ENCODE measurements at regions not wholly inside any gene's neighbourhood (a gene's known extent, or its start where the extent isn't known, plus 50 kb on each side); places are given as distances from the start of the nearest gene placed in this dataset.
"Not testable (repeated sequence)": the region's sequence is repeated elsewhere in the genome, so short reads cannot be mapped to it uniquely, and the experiment has no call there.

- CTCF ChIA-PET; H3K36me3 Mint-ChIP-seq; H3K9me3 ChIP-seq (ENCODE audit: low read length); H3K9me3 Mint-ChIP-seq; H3K27me3 Mint-ChIP-seq; H3K27me3 ChIP-seq (ENCODE audit: insufficient read depth, low read length, poor library complexity, severe bottlenecking); POLR2A ChIA-PET; H3K4me1 ChIP-seq (ENCODE audit: insufficient read depth, low read length); H3K27ac ChIP-seq (ENCODE audit: low read depth, low read length); H3K4me1 Mint-ChIP-seq; H3K4me3 Mint-ChIP-seq; DNase-seq; H3K36me3 ChIP-seq (ENCODE audit: insufficient read depth, low read length); H3K4me3 ChIP-seq (ENCODE audit: low read length): not testable (repeated sequence)
- H3K27ac Mint-ChIP-seq = peak overlapping the region in 1 of 8 donors; percentile 34
Measured at GRCh38 chr2:113368581-113368980, 68.9 kb upstream of the ZNG1B start.

GRCh38 chr2:113366821-113367220 is 70.7 kb upstream of the ZNG1B start:
- H3K4me1 ChIP-seq (ENCODE audit: insufficient read depth, low read length); H3K4me1 Mint-ChIP-seq; H3K27ac Mint-ChIP-seq; POLR2A ChIA-PET; H3K4me3 Mint-ChIP-seq; H3K4me3 ChIP-seq (ENCODE audit: low read length); H3K9me3 Mint-ChIP-seq; CTCF ChIA-PET; H3K27me3 ChIP-seq (ENCODE audit: insufficient read depth, low read length, poor library complexity, severe bottlenecking); H3K27ac ChIP-seq (ENCODE audit: low read depth, low read length); H3K36me3 ChIP-seq (ENCODE audit: insufficient read depth, low read length); H3K27me3 Mint-ChIP-seq; H3K9me3 ChIP-seq (ENCODE audit: low read length); DNase-seq; H3K36me3 Mint-ChIP-seq: not testable (repeated sequence)

DNA sequence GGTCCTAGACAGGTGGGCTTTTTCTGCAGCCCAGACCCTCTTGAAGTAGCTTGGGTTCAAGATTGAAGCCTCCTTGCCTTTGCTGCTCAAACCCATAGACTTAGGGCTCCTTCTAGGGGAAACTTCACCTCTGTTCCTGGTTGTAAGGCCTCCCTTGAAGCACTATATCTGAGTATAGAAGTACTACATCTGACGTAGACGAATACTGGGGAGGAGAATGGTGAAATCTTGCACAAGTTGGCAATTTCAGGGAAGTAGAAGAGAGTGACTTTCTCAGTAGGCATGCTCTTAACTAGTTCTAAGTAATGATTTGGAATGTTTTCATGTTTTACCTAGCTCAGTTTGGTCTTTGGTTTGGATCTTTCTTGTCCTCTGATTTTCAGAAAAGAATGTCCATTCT is 71.7 kb upstream of the ZNG1B start:
- H3K27ac Mint-ChIP-seq = peak overlapping the region in 1 of 8 donors; percentile 35
- POLR2A ChIA-PET = not testable (repeated sequence)
- CTCF ChIA-PET = interaction anchor here (1.1 to 1.5 kb wide), 3 partner anchors 117 to 166 kb away, joined by 4 to 5 read pairs (median 4); no protein-coding TSS in a partner anchor

GRCh38 chr2:113365290-113365689 is 72.2 kb upstream of the ZNG1B start:
- H3K4me3 Mint-ChIP-seq; H3K4me1 Mint-ChIP-seq; H3K27me3 ChIP-seq (ENCODE audit: insufficient read depth, low read length, poor library complexity, severe bottlenecking); H3K27ac ChIP-seq (ENCODE audit: low read depth, low read length); DNase-seq; H3K9me3 Mint-ChIP-seq; H3K36me3 ChIP-seq (ENCODE audit: insufficient read depth, low read length); H3K4me3 ChIP-seq (ENCODE audit: low read length); H3K36me3 Mint-ChIP-seq; POLR2A ChIA-PET; H3K4me1 ChIP-seq (ENCODE audit: insufficient read depth, low read length); H3K9me3 ChIP-seq (ENCODE audit: low read length); H3K27me3 Mint-ChIP-seq: not testable (repeated sequence)
- CTCF ChIA-PET = interaction anchor here (1.1 to 1.5 kb wide), 3 partner anchors 117 to 166 kb away, joined by 4 to 5 read pairs (median 4); no protein-coding TSS in a partner anchor
- peak overlapping the region in 1 of 8 donors; percentile 35 for H3K27ac Mint-ChIP-seq

More for the DNA sequence above, 71.7 kb upstream of the ZNG1B start:
- H3K4me3 ChIP-seq (ENCODE audit: low read length); H3K4me1 Mint-ChIP-seq; H3K27ac ChIP-seq (ENCODE audit: low read depth, low read length); H3K9me3 ChIP-seq (ENCODE audit: low read length); H3K4me1 ChIP-seq (ENCODE audit: insufficient read depth, low read length); H3K27me3 Mint-ChIP-seq; DNase-seq; H3K4me3 Mint-ChIP-seq; H3K9me3 Mint-ChIP-seq; H3K27me3 ChIP-seq (ENCODE audit: insufficient read depth, low read length, poor library complexity, severe bottlenecking); H3K36me3 Mint-ChIP-seq; H3K36me3 ChIP-seq (ENCODE audit: insufficient read depth, low read length): not testable (repeated sequence)

DNA sequence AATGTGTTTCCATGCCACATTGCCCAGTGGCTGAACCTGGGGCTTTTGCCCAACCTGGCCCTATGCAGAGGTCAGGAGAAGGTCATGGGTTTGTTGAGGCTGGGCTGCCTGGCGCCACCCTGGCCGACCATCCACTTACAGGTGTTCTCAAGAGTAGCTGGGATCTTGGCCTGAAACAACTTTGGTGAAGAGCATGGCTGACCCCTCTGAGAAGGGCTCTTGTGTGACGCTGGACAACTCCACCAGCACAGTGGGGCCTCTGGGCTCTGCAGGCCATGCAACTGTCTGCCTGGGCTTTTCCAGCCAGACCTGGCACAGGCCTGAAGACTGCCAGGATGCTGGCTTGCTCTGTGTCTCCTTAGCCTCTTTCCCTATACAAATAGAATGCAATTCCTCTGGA is 76.4 kb upstream of the ZNG1B start:
- H3K9me3 Mint-ChIP-seq = no peaks in the 10 kb centered on the region
- Histone ChIP-seq H3K36me3 (ENCODE audit: insufficient read depth, low read length) (no peaks in the 10 kb centered on the region), H3K9me3 (ENCODE audit: low read length) (no peaks in the 10 kb centered on the region), H3K4me3 (ENCODE audit: low read length) (no peak overlapping the region), H3K4me1 (ENCODE audit: insufficient read depth, low read length) (no peaks in the 10 kb centered on the region), H3K27me3 (ENCODE audit: insufficient read depth, low read length, poor library complexity, severe bottlenecking) (no peaks in the 10 kb centered on the region), H3K27ac (ENCODE audit: low read depth, low read length) (no peak overlapping the region)
- H3K36me3 Mint-ChIP-seq = no peaks in the 10 kb centered on the region
- no peak overlapping the region for H3K4me3 Mint-ChIP-seq
- no peaks in the 10 kb centered on the region for H3K4me1 Mint-ChIP-seq
- no peak overlapping the region for H3K27ac Mint-ChIP-seq
- no peak for DNase-seq
- POLR2A ChIA-PET = no interaction called here
- CTCF ChIA-PET = no interaction called here
- no peaks in the 10 kb centered on the region for H3K27me3 Mint-ChIP-seq

GRCh38 chr2:113357071-113357470 is 78.3 kb upstream of the PAX8 start:
- Histone ChIP-seq H3K27ac (ENCODE audit: low read depth, low read length) (no peak overlapping the region), H3K27me3 (ENCODE audit: insufficient read depth, low read length, poor library complexity, severe bottlenecking) (no peaks in the 10 kb centered on the region), H3K36me3 (ENCODE audit: insufficient read depth, low read length) (no peaks in the 10 kb centered on the region), H3K4me1 (ENCODE audit: insufficient read depth, low read length) (no peaks in the 10 kb centered on the region), H3K9me3 (ENCODE audit: low read length) (no peaks in the 10 kb centered on the region), H3K4me3 (ENCODE audit: low read length) (no peak overlapping the region)
- POLR2A ChIA-PET = no interaction called here
- Mint-ChIP-seq H3K36me3 (peaks cover 0 to 3% (median 0%) of the 10 kb centered on the region in 3 donors), H3K4me3 (no peak overlapping the region), H3K9me3 (no peaks in the 10 kb centered on the region), H3K27ac (no peak overlapping the region), H3K27me3 (peaks cover 0 to 16% of the 10 kb centered on the region in 2 donors), H3K4me1 (no peaks in the 10 kb centered on the region)
- no peak for DNase-seq
- CTCF ChIA-PET = interaction anchor here (1.0 kb wide), 1 partner anchor 153 kb away, joined by 3 read pairs; no protein-coding TSS in a partner anchor

DNA sequence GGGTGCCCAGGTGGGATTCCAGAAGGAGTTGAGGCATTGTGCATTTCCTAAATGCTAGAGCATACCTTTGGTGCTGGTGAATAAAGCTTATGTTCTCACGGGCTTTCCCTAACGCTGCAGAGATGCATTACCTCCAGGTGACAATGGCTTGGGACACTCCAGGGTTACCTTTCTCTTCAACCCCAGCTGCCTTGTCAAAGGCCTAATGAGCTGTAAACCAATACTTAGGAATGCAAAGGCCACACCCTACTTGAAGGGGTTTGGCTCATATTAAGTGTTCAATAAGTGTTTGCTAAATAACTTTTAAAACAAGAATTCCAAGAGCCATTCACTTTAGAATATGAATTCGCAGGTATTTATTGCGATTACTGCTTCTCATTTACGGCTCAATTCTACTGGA is 77.6 kb upstream of the PAX8 start:
- POLR2A ChIA-PET, H3K4me1 Mint-ChIP-seq: not testable (repeated sequence)

DNA sequence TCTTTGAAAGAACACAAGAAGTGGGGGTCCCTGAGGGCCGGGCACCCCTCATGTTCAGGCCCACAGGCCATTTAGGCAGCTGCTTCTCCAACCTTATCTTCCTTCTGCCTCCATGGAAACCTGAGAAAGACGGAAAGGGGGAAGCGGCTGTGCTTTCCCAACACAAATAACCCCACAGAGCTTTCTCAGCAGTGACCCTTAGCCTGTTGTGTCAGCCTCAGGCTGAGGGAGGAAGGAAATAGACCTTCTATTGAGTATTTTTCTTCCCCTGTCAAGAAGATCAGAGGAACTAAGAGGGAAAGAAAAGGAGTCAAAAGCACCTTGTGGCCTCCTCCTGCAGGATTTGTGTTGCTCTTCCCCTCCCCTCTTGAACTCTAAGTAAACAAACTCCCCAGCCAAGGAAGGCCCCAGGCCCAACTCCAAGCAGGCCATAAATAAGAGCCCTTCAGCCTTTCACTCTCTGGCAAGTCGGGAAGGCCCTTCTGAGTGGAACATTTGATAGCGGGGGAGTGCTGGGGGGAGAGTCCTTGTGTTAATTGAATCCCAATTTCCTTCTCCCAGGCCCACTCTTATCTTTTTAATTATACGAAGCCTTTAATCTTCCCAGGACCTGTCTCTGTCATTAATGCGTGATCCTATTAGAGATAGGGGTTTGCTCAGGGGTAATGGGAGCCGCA is 76.8 kb upstream of the PAX8 start:
- H3K4me3 Mint-ChIP-seq, CTCF ChIA-PET: not testable (repeated sequence)

More for the DNA sequence above, 77.6 kb upstream of the PAX8 start:
- H3K4me3 ChIP-seq (ENCODE audit: low read length); H3K27ac Mint-ChIP-seq; H3K27ac ChIP-seq (ENCODE audit: low read depth, low read length); DNase-seq; CTCF ChIA-PET; H3K9me3 ChIP-seq (ENCODE audit: low read length); H3K36me3 Mint-ChIP-seq; H3K36me3 ChIP-seq (ENCODE audit: insufficient read depth, low read length); H3K27me3 ChIP-seq (ENCODE audit: insufficient read depth, low read length, poor library complexity, severe bottlenecking); H3K4me1 ChIP-seq (ENCODE audit: insufficient read depth, low read length); H3K4me3 Mint-ChIP-seq; H3K9me3 Mint-ChIP-seq: not testable (repeated sequence)
- H3K27me3 Mint-ChIP-seq = peaks cover 0 to 22% of the 10 kb centered on the region in 2 donors

More for the DNA sequence above, 76.8 kb upstream of the PAX8 start:
- POLR2A ChIA-PET; H3K4me1 Mint-ChIP-seq; H3K36me3 Mint-ChIP-seq; H3K4me1 ChIP-seq (ENCODE audit: insufficient read depth, low read length); H3K9me3 Mint-ChIP-seq; H3K9me3 ChIP-seq (ENCODE audit: low read length); H3K27ac ChIP-seq (ENCODE audit: low read depth, low read length); H3K36me3 ChIP-seq (ENCODE audit: insufficient read depth, low read length); H3K27ac Mint-ChIP-seq; H3K27me3 ChIP-seq (ENCODE audit: insufficient read depth, low read length, poor library complexity, severe bottlenecking); DNase-seq; H3K4me3 ChIP-seq (ENCODE audit: low read length): not testable (repeated sequence)
- H3K27me3 Mint-ChIP-seq = peaks cover 0 to 25% of the 10 kb centered on the region in 2 donors
